ENCODE measurements at regions not wholly inside any gene's neighbourhood (a gene's known extent, or its start where the extent isn't known, plus 50 kb on each side); places are given as distances from the start of the nearest gene placed in this dataset.
A peak's percentile ranks its signal among the peaks of the same experiment; 100 is the strongest.

GRCh38 chr4:74531963-74532794, 87.2 kb downstream of the AREG start:
- intact Hi-C loops (cut with DNase I) = no loop called here
- TF ChIP-seq CTCF (IDR thresholded peaks at IDR 0.05) = peak in 1 of 3 experiments; percentile 12
- no peak for TF ChIP-seq POLR2AphosphoS5 (IDR thresholded peaks at IDR 0.05; ENCODE audit: insufficient read depth in 1 of 2, low read depth in 1 of 2)
- Histone ChIP-seq H3K27me3 (no peaks in the 10 kb centered on the region), H3K4me1 (no peaks in the 10 kb centered on the region), H3K4me3 (no peak overlapping the region), H3K27ac (no peak overlapping the region), H3K36me3 (no peaks in the 10 kb centered on the region), H3K9me3 (no peaks in the 10 kb centered on the region)
- DNase-seq (ENCODE audit: extremely low spot score in 2 of 2) = no peak

GRCh38 chr4:74534121-74534520, 89.2 kb downstream of the AREG start:
- DNase-seq (ENCODE audit: extremely low spot score in 2 of 2) = no peak
- intact Hi-C loops (cut with DNase I) = no loop called here
- Histone ChIP-seq H3K27me3 (no peaks in the 10 kb centered on the region), H3K4me3 (no peak overlapping the region), H3K27ac (no peak overlapping the region), H3K4me1 (no peaks in the 10 kb centered on the region), H3K36me3 (no peaks in the 10 kb centered on the region), H3K9me3 (no peaks in the 10 kb centered on the region)
- TF ChIP-seq CTCF (IDR thresholded peaks at IDR 0.05) (no peak), POLR2AphosphoS5 (IDR thresholded peaks at IDR 0.05; ENCODE audit: insufficient read depth in 1 of 2, low read depth in 1 of 2) (no peak), POLR2A (IDR thresholded peaks at IDR 0.05) (no peak)

DNA sequence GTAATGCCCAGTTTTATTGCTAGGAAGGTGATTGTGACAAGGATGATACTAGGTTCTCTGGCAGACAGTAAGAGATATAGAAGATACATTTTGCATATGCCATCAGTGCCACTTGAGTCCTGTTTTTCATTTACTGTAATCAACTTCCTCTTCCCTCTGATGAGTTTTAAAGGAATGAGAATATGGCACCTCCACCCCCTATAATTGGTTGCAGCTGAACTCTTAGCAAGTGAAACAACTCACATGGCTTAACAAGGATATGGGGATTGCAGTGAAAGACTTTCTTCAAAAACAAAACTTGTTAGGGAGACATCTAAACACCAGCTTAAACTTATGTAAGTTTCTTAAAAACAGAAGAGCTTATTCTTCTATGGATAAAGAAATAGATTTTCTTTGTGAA, 90.0 kb downstream of the AREG start:
- Histone ChIP-seq H3K4me3 (no peak overlapping the region), H3K36me3 (no peaks in the 10 kb centered on the region), H3K27me3 (no peaks in the 10 kb centered on the region), H3K9me3 (no peaks in the 10 kb centered on the region), H3K27ac (no peak overlapping the region), H3K4me1 (no peaks in the 10 kb centered on the region)
- TF ChIP-seq POLR2AphosphoS5 (IDR thresholded peaks at IDR 0.05; ENCODE audit: insufficient read depth in 1 of 2, low read depth in 1 of 2) (no peak), POLR2A (IDR thresholded peaks at IDR 0.05) (no peak), CTCF (IDR thresholded peaks at IDR 0.05) (no peak)
- no peak for DNase-seq (ENCODE audit: extremely low spot score in 2 of 2)
- intact Hi-C loops (cut with DNase I) = no loop called here

DNA sequence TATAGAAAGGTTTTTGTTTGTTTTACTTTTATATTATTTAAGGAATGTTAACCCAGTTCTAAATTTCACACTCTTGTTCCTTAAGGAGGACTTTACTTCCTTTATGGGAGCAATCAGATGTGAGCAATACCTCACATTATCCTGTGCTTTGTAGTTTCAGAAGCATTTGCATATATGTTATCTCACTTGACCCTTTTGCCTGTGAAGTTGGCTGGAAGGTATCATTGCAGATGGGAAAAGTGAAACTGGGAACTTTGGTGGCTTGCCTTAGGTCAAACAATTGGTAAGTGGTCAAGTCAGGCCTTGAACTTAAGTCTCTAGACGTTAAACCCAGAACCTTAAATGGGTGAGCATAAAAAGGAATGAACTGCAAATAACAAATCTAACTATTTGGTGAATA, 90.6 kb downstream of the AREG start:
- Histone ChIP-seq H3K4me3 (no peak overlapping the region), H3K4me1 (no peaks in the 10 kb centered on the region), H3K27ac (no peak overlapping the region), H3K36me3 (no peaks in the 10 kb centered on the region), H3K27me3 (no peaks in the 10 kb centered on the region), H3K9me3 (no peaks in the 10 kb centered on the region)
- DNase-seq (ENCODE audit: extremely low spot score in 2 of 2) = no peak
- TF ChIP-seq POLR2A (IDR thresholded peaks at IDR 0.05) (no peak), CTCF (IDR thresholded peaks at IDR 0.05) (no peak), POLR2AphosphoS5 (IDR thresholded peaks at IDR 0.05; ENCODE audit: insufficient read depth in 1 of 2, low read depth in 1 of 2) (no peak)
- intact Hi-C loops (cut with DNase I) = no loop called here

DNA sequence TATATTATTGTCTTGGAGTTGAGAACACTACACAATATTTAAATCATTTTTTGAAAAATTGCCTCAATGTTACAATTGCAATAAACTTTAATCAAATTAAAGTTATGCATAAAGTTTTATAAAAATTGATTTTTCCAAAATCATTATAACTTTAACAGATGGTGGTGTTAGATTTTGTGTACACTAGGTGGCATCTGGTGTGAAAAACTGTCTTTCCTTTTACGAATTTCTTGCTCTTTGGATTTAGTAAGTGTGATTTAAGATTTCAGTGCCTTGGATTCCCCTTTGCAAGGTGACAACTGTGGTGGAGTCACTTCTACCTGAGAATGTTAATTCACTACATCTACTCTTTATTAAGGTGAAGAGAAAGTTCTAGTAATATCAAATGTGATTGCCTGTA, 91.6 kb downstream of the AREG start:
- Histone ChIP-seq H3K4me3 (no peak overlapping the region), H3K36me3 (no peaks in the 10 kb centered on the region), H3K27ac (no peak overlapping the region), H3K27me3 (no peaks in the 10 kb centered on the region), H3K4me1 (no peaks in the 10 kb centered on the region), H3K9me3 (no peaks in the 10 kb centered on the region)
- DNase-seq (ENCODE audit: extremely low spot score in 2 of 2) = no peak
- TF ChIP-seq POLR2A (IDR thresholded peaks at IDR 0.05) (no peak), POLR2AphosphoS5 (IDR thresholded peaks at IDR 0.05; ENCODE audit: insufficient read depth in 1 of 2, low read depth in 1 of 2) (no peak), CTCF (IDR thresholded peaks at IDR 0.05) (no peak)
- intact Hi-C loops (cut with DNase I) = no loop called here
